Smooth muscle cell (in vitro differentiated cells): ENCODE measurements at regions not wholly inside any gene's neighbourhood (a gene's known extent, or its start where the extent isn't known, plus 50 kb on each side); places are given as distances from the start of the nearest gene placed in this dataset.

Source experiments
- DNase-seq: peaks from one replicate; lab custom pipeline; 2025; ENCODE audit not compliant: unreplicated experiment; lab: John Stamatoyannopoulos, UW
- H2AFZ ChIP-seq: fragments of 200-600 bp; sonication (generic); 2 replicates; pipeline ENCODE4 v1.6.0; 2016; ENCODE audit warnings: antibody characterized with exemption, low read depth, mild to moderate bottlenecking
- H3F3A ChIP-seq: fragments of 200-600 bp; sonication (generic); 2 replicates; pipeline ENCODE4 v1.6.0; 2017; ENCODE audit warnings: antibody characterized with exemption, low read depth
- H3K27ac ChIP-seq: fragments of 200-600 bp; sonication (generic); 2 replicates; pipeline ENCODE4 v1.5.1; 2016; ENCODE audit warnings: low read depth, mild to moderate bottlenecking
- H3K27me3 ChIP-seq: fragments of 200-600 bp; sonication (generic); 2 replicates; pipeline ENCODE4 v1.6.1; 2016; ENCODE audit warnings: low read depth, mild to moderate bottlenecking
- H3K36me3 ChIP-seq: fragments of 200-600 bp; sonication (generic); 2 replicates; pipeline ENCODE4 v1.5.1; 2016; ENCODE audit warnings: low read depth
- H3K4me1 ChIP-seq: fragments of 200-600 bp; sonication (generic); 2 replicates; pipeline ENCODE4 v1.5.1; 2016; ENCODE audit warnings: low read depth
- H3K4me2 ChIP-seq: fragments of 200-600 bp; sonication (generic); 2 replicates; pipeline ENCODE4 v1.6.0; 2016; ENCODE audit warnings: mild to moderate bottlenecking
- H3K4me3 ChIP-seq: fragments of 200-600 bp; sonication (generic); 2 replicates; pipeline ENCODE4 v1.5.1; 2016; ENCODE audit warnings: mild to moderate bottlenecking
- H3K79me2 ChIP-seq: fragments of 200-600 bp; sonication (generic); 2 replicates; pipeline ENCODE4 v1.6.0; 2016; ENCODE audit warnings: low read depth, mild to moderate bottlenecking
- H3K9ac ChIP-seq: fragments of 200-600 bp; sonication (generic); 2 replicates; pipeline ENCODE4 v1.6.0; 2016; ENCODE audit warnings: low read depth
- H3K9me3 ChIP-seq: fragments of 200-600 bp; sonication (generic); replicated peaks from 2 replicates; pipeline ENCODE4 v1.5.1; 2016; ENCODE audit warnings: low read depth
- H4K20me1 ChIP-seq: fragments of 200-600 bp; sonication (generic); 2 replicates; pipeline ENCODE4 v1.6.0; 2016; ENCODE audit warnings: low read depth
- WGBS: methylation state at CpG from one replicate; pipeline ENCODE4 v1.1.7; 2016; ENCODE audit warnings: low lambda C conversion rate; 5-methylcytosine and 5-hydroxymethylcytosine counted together
- TF ChIP-seq, protein P1 (sequence below): fragments of 200-600 bp; sonication (generic); IDR thresholded peaks from 2 replicates; pipeline ENCODE4 v1.5.1; 2017; ENCODE audit warnings: borderline replicate concordance, mild to moderate bottlenecking, antibody characterized with exemption; ENCODE audit not compliant: insufficient read depth, poor library complexity, severe bottlenecking

DNA sequence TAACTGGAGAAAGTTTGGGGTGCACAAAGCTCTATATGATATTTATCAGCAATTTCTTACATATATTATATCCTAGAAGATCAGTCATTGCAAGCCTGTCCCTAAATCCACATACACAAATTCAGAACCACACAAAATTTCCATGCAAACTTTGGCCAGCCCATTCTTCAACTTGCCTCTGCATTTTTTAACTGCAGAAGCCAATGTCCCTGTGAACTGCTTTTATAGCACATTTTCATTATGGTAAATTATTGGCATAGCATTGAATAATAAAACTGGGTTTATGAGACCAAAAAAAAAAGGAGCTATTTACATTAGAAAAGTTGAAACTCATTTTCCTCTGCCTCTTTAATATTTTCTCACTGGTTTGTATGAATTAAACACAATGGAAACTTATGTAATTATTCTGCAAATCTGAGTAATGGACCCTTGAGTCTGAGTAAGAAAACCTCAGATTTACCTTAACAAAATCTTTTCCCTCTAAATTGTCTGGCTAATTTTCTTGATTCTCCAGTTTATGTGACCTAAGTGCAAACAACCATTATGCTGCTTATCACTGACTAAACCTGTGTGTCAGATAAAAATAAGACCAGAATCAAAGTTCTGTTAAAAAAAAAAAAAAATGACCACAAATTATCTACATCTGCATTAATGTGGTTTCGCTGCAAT lies 398.9 kb downstream of the EFNA5 start:
- Histone ChIP-seq H3K4me3 (no peak overlapping the region), H3K4me2 (no peak overlapping the region), H3K27ac (no peak overlapping the region)

DNA sequence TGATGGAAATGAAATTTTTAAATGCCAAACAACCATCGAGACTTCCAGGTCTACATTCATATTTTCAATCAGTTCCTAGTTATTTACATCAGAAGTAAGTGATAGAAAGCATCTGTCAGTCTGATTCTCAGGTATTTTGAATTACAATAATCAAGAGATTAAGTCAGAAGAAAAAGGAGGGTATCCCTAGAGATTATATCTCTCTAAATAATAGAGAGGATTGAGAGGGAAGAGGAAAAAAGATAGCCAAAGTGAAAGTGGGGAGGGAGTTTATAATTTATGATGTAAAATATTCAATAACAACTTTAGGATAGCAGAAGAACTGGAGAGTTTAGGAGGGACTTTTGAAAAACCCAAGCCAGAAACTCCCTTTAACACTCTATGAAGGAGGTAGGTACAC lies 400.2 kb downstream of the EFNA5 start:
- Histone ChIP-seq H3K27ac (no peak overlapping the region), H3K4me1 (no peaks in the 10 kb centered on the region), H4K20me1 (no peaks in the 10 kb centered on the region), H3F3A (no peaks in the 10 kb centered on the region), H2AFZ (no peak overlapping the region), H3K79me2 (no peaks in the 10 kb centered on the region), H3K9me3 (no peaks in the 10 kb centered on the region), H3K36me3 (no peaks in the 10 kb centered on the region), H3K4me3 (no peak overlapping the region), H3K27me3 (no peaks in the 10 kb centered on the region), H3K9ac (no peak overlapping the region), H3K4me2 (no peak overlapping the region)
- 95% methylated on average over 1 of the region's 1 CpG for WGBS
- DNase-seq, result no peak
- TF ChIP-seq, protein P1, sequence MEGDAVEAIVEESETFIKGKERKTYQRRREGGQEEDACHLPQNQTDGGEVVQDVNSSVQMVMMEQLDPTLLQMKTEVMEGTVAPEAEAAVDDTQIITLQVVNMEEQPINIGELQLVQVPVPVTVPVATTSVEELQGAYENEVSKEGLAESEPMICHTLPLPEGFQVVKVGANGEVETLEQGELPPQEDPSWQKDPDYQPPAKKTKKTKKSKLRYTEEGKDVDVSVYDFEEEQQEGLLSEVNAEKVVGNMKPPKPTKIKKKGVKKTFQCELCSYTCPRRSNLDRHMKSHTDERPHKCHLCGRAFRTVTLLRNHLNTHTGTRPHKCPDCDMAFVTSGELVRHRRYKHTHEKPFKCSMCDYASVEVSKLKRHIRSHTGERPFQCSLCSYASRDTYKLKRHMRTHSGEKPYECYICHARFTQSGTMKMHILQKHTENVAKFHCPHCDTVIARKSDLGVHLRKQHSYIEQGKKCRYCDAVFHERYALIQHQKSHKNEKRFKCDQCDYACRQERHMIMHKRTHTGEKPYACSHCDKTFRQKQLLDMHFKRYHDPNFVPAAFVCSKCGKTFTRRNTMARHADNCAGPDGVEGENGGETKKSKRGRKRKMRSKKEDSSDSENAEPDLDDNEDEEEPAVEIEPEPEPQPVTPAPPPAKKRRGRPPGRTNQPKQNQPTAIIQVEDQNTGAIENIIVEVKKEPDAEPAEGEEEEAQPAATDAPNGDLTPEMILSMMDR, result no peak

More for the DNA sequence above, 398.9 kb downstream of the EFNA5 start:
- Histone ChIP-seq H3K36me3 (no peaks in the 10 kb centered on the region), H3K9me3 (no peaks in the 10 kb centered on the region), H3F3A (no peaks in the 10 kb centered on the region), H3K4me1 (no peaks in the 10 kb centered on the region), H2AFZ (no peak overlapping the region), H4K20me1 (no peaks in the 10 kb centered on the region), H3K9ac (no peak overlapping the region), H3K79me2 (no peaks in the 10 kb centered on the region), H3K27me3 (no peaks in the 10 kb centered on the region)
- TF ChIP-seq, protein P1, result no peak
- no peak for DNase-seq
- 91% methylated on average over 1 of the region's 1 CpG for WGBS

DNA sequence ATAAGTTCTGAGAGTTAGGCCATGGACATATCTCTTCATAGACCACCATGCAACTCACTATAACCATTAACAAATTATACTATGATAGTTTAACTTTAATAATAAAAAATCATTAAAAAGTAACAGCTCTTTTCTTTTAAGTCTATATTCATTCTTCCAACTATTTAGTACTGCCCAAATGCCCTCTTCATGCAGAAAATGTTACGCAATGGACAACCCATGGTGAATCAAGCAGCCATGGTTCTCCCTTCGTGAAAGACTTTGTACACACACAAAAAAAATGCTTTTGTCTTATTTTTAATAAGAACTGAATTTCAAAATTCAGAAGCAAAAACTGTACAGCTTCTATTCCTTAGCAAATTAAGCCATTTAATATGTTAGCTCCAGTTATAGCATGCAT lies 401.1 kb downstream of the EFNA5 start:
- Histone ChIP-seq H3K4me3 (no peak overlapping the region), H4K20me1 (no peaks in the 10 kb centered on the region), H3K27ac (no peak overlapping the region), H3K36me3 (no peaks in the 10 kb centered on the region), H3K9ac (no peak overlapping the region), H2AFZ (no peak overlapping the region), H3K9me3 (no peaks in the 10 kb centered on the region), H3K79me2 (no peaks in the 10 kb centered on the region), H3K27me3 (no peaks in the 10 kb centered on the region), H3K4me1 (no peaks in the 10 kb centered on the region), H3F3A (no peaks in the 10 kb centered on the region), H3K4me2 (no peak overlapping the region)
- TF ChIP-seq, protein P1, result no peak
- no peak for DNase-seq
- WGBS, result 92% methylated on average over 2 of the region's 2 CpGs

DNA sequence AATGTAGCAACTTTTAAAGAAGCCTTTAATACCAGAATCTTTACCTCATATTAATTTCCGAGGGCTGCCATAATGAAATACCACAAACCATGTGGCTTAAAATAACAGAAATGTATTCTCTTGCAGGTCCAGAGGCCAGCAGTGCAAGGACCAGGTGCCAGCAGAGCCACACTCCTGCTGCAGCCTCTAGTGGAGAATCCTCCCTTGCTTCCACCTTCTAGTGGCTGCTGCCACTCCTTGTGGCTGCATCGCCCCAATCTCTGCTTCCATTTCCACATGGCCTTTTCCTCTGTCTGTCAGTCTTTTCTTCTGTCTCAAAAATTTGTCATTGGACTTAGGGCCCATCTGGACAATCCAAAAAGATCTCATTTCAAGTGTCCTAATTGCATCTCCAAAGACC lies 401.5 kb downstream of the EFNA5 start:
- Histone ChIP-seq H3K36me3 (no peaks in the 10 kb centered on the region), H3K4me3 (no peak overlapping the region), H2AFZ (no peak overlapping the region), H3F3A (no peaks in the 10 kb centered on the region), H3K79me2 (no peaks in the 10 kb centered on the region), H3K27ac (no peak overlapping the region), H3K4me2 (no peak overlapping the region), H3K9me3 (no peaks in the 10 kb centered on the region), H3K27me3 (no peaks in the 10 kb centered on the region), H3K9ac (no peak overlapping the region), H4K20me1 (no peaks in the 10 kb centered on the region), H3K4me1 (no peaks in the 10 kb centered on the region)
- WGBS, result 94% methylated on average over 2 of the region's 2 CpGs
- TF ChIP-seq, protein P1, result no peak
- no peak for DNase-seq
